ENCODE measurements at regions not wholly inside any gene's neighbourhood (a gene's known extent, or its start where the extent isn't known, plus 50 kb on each side); places are given as distances from the start of the nearest gene placed in this dataset.
"Not testable (repeated sequence)": the region's sequence is repeated elsewhere in the genome, so short reads cannot be mapped to it uniquely, and the experiment has no call there.

GRCh38 chr13:76703621-76704288, 182.4 kb downstream of the KCTD12 start:
- no peak for DNase-seq

GRCh38 chr13:76703216-76703615, 183.0 kb downstream of the KCTD12 start:
- DNase-seq, result no peak

- DNase-seq, result no peak
These were observed 188.9 kb downstream of the KCTD12 start for GRCh38 chr13:76697288-76697687.

- no peak for DNase-seq
These were observed 189.8 kb downstream of the KCTD12 start for GRCh38 chr13:76696370-76696769.

- no peak for DNase-seq
These were observed 193.1 kb downstream of the KCTD12 start for GRCh38 chr13:76693086-76693485.

DNA sequence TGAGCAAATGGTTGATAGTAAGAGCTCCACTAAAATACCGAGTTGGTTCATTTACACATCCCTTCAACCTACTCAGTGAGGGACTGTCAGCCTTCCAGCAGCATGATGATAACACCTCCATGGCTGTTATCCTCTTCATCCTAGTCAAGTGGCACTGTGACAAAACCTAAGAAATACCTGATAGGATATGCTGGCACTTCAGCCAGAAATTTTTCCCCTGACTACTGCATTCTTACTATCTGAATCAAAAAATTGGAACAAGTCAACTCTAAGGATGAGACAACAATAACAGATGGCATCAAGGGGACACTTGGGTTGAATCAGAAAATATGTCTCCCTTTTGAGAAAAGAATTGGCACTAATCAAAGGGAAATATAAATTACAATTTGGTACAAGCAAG, 193.9 kb downstream of the KCTD12 start:
- no peak for DNase-seq

DNA sequence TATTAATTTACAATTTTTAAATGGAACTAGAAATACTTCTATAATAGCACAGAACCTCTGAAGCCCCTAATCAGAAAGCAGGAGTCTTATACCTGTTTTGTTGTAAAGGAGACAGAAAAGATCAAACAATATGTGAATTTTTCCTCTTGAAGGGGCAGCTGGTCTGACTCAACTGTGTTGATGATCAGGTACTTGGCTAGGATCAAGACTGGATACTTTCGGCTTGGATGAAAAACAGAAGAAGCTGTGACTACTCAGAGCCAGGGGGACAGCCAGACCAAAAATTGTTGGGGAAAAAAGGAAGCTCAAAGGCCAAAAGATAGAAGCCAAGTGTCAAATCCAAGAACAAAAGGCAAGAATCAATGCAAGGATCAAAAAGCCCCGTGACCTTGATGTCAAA, 195.6 kb downstream of the KCTD12 start:
- DNase-seq, result no peak

- no peak for DNase-seq
These were observed 198.7 kb downstream of the KCTD12 start for GRCh38 chr13:76687467-76687866.

DNA sequence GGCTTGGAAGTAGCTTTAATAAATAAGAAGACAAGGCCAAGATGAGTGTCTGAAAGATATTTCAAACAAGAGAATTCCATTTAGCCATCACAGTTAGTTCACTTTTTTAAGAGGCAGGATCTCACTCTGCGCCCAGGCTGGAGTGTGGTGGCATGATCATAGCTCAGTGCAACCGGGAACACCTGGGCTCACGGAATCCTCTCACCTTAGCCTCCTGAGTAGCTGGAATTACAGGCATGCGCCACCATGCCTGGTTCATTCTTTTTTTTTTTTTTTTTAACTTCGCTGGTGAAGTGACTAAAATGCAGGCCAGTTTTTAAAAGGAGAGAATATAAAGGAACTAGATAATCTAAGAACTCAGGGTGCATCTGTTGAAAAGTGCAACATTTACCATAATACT, 200.3 kb downstream of the KCTD12 start:
- no peak for DNase-seq

DNA sequence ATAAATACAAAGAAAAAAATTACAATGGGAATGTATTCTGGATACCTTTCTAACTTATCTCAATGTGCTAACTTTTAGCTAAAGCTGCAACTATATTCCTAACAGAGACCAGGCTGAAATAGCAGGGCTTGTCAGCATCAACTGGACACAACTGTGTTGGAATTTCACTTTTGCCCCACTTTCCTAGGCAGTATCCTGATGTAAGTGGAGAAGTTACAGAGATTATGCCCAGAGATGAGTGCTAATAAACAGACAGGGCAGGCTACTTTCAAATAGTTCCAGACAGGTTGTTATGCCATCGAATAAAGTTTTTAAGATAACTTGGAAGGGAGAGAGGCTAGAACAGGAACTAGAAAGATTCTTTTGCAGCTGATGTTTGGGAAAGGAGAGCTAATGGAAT, 201.9 kb downstream of the KCTD12 start:
- DNase-seq, result no peak

GRCh38 chr13:76683854-76684253, 202.4 kb downstream of the KCTD12 start:
- DNase-seq, result no peak

DNA sequence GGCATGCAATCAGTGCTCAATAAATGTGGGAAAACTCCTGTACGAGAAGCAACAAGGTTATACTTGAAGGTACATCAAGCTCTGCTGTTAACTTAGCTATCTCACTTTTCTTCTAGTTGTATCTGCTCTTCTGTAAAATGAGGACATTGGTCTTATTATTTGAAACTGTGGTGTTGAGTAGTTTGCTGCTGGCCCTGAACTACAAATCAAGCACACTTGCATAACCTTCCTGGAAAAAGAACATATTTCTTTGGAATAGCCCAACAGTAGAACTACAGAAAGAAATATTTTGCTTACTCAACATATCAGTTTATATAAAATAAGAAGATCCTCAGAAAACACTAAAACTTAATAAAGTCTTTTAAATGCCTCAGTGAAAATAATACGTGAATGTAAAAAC, 203.0 kb downstream of the KCTD12 start:
- no peak for DNase-seq

DNA sequence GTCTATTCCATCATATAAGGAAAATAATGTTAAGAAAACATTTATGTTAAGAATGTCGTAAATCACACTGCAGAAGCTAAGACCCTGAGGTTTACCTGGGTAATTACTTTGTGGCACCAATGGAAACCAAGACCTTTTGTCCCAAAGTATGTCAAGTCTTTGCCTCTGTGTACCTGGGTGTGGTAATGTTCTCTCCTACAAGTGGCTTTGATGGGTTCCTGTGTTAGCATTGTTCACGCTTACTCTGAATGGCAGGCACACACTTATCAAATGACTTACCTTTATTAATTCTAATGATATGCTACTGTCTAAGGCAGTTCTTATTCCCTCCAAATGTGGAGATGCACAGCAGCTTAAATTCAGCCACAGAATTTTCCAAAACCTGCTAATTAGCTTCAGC, 206.1 kb downstream of the KCTD12 start:
- no peak for DNase-seq

GRCh38 chr13:76677043-76677442, 209.2 kb downstream of the KCTD12 start:
- no peak for DNase-seq

- no peak for DNase-seq
These were observed 213.8 kb downstream of the KCTD12 start for GRCh38 chr13:76672420-76672819.

DNA sequence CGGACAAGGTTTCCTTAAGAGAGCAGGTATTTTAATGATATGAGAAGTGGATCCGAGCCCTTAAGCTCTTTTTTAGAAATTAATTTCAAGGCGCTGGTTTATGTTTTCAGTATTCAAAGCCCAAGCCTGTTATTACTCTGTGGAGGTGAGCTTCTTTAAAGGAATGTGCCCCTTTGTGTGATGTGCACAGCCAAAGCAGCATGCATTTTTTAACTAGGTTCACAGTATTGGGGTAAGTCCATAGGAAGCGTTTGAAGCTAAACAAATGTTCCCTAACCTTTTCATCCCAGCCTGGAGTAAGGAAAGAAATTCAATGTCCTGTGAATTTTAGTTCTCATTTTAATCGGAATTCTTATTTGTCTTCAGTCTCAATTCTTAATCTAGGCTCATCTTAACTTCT, 217.5 kb downstream of the KCTD12 start:
- DNase-seq, result no peak

GRCh38 chr13:76668141-76668540, 218.1 kb downstream of the KCTD12 start:
- no peak for DNase-seq

GRCh38 chr13:76667551-76667950, 218.7 kb downstream of the KCTD12 start:
- no peak for DNase-seq

DNA sequence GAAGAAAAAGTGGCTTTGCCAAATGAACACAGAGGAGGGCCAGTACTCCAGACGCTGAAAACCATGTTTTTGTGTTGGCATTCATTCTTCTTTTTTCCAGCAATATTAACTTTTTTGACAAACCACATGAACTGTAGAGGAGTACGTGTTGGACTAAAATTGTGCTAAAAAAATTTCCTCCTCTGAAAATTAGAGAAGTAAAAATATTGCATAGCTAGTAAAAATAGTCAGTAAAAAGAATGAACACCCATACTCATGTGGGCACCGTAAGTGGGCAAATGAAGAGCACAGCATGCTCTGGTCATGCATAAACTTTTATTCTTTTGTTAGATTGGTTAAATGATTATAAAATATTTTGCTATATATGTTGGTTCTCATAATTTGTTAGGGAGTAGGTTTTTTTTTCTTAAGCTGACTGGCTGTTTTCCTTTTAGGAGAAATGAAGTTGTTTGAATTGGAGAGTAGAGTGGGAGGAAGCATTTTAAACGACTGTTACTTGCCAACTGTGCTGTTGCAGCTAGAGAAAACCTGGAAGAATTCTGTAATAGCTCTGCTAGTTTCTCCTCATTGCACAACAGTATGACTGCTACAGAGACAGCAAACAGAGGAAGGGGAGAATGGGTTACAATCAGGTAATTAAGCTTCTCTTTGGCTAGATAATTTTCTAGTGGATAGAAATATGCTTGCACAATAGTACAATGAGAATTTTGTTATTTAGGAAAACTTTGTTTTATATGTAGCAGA, 222.4 kb downstream of the KCTD12 start:
- DNase-seq, result no peak

GRCh38 chr13:76659074-76659473, 227.1 kb downstream of the KCTD12 start:
- not testable (repeated sequence) for DNase-seq

DNA sequence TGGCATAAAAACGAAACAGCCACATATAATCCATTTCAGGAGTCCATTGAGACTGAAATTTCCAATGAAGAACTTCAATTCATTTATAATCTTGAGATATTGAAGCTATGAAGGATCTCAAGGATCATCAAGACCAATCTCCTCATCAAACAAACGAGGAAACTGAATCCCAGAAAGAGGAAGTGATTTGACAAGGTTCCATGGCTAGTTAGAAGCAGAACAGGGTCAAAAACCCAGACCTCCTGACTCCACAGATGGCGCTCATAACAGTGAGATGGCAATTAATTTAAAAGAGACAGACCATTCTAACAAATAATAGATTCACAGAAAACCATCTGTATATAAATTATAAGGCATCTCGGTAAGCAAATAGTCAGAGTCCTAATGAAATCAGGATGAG, 229.7 kb downstream of the KCTD12 start:
- DNase-seq, result no peak

DNA sequence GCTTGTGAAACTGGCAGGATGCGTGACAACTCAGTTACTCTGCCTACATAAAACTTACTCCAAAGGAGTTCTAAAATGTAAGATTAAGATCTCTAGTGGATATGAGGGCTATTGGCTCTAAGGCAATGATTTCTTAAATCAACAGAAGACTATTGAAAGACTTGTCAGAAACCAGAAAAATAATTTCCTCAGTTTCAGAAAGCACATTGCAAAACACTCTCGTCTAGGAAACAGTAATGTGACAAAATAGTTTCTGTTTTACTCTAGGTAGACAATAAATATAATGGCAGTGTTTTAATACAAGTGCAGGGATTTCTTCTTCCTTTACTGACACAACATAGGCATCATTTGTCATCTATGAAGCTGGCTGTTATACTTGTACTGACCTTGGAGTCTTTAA, 230.1 kb downstream of the KCTD12 start:
- DNase-seq, result no peak

DNA sequence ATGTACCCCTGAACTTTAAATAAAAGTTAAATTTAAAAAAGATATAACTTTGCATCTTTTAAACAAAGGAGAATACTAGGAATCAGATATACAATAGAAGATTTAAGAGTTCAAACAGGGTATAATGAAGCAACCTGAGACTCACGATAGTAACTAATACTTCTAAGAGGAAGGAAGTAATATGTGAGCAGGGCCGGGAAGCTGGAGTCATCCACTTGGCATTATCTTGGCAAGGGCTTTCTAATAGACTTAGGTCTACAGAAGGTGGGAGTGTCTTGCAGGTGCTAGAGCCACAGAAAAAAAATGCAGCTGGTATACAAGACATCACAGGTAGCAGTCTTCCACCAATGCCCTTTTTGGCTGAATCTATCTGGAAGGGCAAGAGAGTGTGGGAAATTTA, 231.9 kb downstream of the KCTD12 start:
- no peak for DNase-seq

DNA sequence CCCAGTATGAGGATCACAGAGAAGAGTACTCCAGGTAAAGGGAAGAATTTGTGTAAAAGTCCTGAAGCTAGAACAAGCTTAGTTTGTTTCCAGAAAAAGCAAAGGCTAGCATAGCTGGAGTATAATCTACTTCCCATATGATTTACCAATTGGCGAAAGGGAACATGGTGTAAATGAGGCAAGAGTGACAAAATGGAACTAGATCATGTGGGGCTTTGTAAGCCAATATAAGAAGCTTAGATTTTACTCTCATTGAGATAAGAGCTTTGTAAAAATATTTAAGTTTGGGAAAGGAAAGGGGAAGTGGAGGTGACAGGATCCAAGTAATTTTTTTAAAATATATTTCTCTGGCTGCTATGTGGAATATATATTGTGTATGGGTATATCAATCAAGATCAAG, 234.9 kb downstream of the KCTD12 start:
- DNase-seq, result no peak

DNA sequence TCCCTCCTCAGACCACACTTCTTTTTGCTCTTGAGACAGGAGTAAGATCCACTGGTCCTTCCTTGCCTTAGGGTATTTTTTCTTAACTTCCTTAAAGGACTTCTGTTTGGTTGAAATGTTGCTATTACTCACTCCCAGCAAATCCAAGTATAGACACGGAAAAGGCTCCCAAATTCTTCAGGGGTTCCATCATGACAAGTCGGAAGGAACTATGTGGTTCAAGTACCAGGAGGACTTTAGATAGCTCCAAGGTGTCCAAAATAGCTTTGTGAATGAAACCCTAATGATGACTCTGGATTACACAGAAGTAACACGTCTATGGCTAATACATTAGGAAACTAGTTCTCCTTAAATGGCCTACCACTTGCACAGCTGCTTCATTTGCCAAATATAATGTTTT, 238.7 kb downstream of the KCTD12 start:
- no peak for DNase-seq
